ENCODE measurements at regions not wholly inside any gene's neighbourhood (a gene's known extent, or its start where the extent isn't known, plus 50 kb on each side); places are given as distances from the start of the nearest gene placed in this dataset.

DNA sequence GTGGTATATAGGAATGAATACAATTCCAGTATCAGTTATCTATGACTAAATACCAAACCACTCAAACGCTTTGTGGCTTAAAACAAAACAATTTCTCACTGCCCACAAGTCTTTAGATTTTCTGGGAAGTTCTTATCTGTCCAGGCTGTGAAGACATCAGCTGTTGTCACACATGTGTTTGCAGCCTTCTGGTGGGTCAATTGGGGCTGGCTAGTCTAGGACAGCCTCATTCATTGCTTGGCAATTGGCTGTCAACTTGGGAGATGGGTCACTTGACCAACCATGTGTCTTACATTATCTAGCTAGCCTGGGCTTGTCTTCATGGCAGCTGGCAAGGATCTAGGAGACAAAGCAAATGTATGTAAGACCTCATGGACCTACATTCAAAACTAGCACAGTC is 53.8 kb upstream of the PAPPA start:
- TF ChIP-seq, protein P1, sequence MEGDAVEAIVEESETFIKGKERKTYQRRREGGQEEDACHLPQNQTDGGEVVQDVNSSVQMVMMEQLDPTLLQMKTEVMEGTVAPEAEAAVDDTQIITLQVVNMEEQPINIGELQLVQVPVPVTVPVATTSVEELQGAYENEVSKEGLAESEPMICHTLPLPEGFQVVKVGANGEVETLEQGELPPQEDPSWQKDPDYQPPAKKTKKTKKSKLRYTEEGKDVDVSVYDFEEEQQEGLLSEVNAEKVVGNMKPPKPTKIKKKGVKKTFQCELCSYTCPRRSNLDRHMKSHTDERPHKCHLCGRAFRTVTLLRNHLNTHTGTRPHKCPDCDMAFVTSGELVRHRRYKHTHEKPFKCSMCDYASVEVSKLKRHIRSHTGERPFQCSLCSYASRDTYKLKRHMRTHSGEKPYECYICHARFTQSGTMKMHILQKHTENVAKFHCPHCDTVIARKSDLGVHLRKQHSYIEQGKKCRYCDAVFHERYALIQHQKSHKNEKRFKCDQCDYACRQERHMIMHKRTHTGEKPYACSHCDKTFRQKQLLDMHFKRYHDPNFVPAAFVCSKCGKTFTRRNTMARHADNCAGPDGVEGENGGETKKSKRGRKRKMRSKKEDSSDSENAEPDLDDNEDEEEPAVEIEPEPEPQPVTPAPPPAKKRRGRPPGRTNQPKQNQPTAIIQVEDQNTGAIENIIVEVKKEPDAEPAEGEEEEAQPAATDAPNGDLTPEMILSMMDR (IDR thresholded peaks at IDR 0.05): no peak
- TF ChIP-seq SIN3A (IDR thresholded peaks at IDR 0.05; ENCODE audit: borderline replicate concordance, insufficient read depth, low read depth, low read length): no peak
- TF ChIP-seq, protein P2, sequence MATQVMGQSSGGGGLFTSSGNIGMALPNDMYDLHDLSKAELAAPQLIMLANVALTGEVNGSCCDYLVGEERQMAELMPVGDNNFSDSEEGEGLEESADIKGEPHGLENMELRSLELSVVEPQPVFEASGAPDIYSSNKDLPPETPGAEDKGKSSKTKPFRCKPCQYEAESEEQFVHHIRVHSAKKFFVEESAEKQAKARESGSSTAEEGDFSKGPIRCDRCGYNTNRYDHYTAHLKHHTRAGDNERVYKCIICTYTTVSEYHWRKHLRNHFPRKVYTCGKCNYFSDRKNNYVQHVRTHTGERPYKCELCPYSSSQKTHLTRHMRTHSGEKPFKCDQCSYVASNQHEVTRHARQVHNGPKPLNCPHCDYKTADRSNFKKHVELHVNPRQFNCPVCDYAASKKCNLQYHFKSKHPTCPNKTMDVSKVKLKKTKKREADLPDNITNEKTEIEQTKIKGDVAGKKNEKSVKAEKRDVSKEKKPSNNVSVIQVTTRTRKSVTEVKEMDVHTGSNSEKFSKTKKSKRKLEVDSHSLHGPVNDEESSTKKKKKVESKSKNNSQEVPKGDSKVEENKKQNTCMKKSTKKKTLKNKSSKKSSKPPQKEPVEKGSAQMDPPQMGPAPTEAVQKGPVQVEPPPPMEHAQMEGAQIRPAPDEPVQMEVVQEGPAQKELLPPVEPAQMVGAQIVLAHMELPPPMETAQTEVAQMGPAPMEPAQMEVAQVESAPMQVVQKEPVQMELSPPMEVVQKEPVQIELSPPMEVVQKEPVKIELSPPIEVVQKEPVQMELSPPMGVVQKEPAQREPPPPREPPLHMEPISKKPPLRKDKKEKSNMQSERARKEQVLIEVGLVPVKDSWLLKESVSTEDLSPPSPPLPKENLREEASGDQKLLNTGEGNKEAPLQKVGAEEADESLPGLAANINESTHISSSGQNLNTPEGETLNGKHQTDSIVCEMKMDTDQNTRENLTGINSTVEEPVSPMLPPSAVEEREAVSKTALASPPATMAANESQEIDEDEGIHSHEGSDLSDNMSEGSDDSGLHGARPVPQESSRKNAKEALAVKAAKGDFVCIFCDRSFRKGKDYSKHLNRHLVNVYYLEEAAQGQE (IDR thresholded peaks at IDR 0.05; ENCODE audit: insufficient read depth in 1 of 2, low read depth in 2 of 2, low read length in 1 of 2): no peak
- TF ChIP-seq POLR2AphosphoS5 (IDR thresholded peaks at IDR 0.05; ENCODE audit: low read depth, low read length): no peak
- no peak for TF ChIP-seq TCF7L2 (IDR thresholded peaks at IDR 0.05; ENCODE audit: low read depth, low read length)
